GM23248 (cell line): ENCODE measurements at regions not wholly inside any gene's neighbourhood (a gene's known extent, or its start where the extent isn't known, plus 50 kb on each side); places are given as distances from the start of the nearest gene placed in this dataset.

Source experiments
- EZH2 ChIP-seq: fragments of 200-600 bp; sonication (generic); IDR thresholded peaks from 2 replicates; pipeline ENCODE4 v1.6.1; 2018; ENCODE audit warnings: antibody characterized with exemption, mild to moderate bottlenecking; ENCODE audit not compliant: insufficient read depth, poor library complexity, severe bottlenecking
- EZH2phosphoT487 ChIP-seq: fragments of 200-600 bp; sonication (generic); IDR thresholded peaks from 2 replicates; pipeline ENCODE4 v1.6.1; 2018; ENCODE audit warnings: antibody characterized with exemption, moderate library complexity, mild to moderate bottlenecking, low read depth; ENCODE audit not compliant: insufficient read depth

DNA sequence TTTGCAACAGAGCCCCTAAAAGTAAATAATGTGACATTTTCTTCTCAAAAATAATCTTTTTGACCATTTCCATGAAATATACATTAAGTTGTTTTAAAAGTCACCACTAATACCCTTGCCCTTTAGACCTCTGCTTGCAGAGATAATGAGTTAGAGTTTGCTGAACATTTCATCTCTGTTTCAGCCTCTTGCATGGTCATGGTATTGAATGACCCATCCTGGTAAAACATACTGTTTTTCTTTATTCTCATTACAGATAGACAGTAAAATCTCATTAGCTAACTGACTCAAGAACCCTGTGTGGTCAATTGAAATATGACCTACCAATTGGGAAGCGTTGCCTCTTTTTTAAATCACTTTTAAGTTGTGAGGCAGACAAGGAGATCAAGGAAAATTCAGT lies 916.7 kb downstream of the PDHA2 start:
- TF ChIP-seq EZH2phosphoT487 (no peak), EZH2 (no peak)
